ENCODE measurements at regions not wholly inside any gene's neighbourhood (a gene's known extent, or its start where the extent isn't known, plus 50 kb on each side); places are given as distances from the start of the nearest gene placed in this dataset.

GRCh38 chr1:112231331-112231730 lies 164.7 kb upstream of the CTTNBP2NL start:
- DNase-seq = no peak

- no peak for DNase-seq
These were observed 163.2 kb upstream of the CTTNBP2NL start for GRCh38 chr1:112232848-112233247.

- DNase-seq = no peak
These were observed 161.3 kb upstream of the CTTNBP2NL start for GRCh38 chr1:112234710-112235109.

GRCh38 chr1:112237983-112238545 lies 157.9 kb upstream of the CTTNBP2NL start:
- DNase-seq = no peak

- DNase-seq = no peak
These were observed 156.2 kb upstream of the CTTNBP2NL start for GRCh38 chr1:112239683-112240330.

- no peak for DNase-seq
These were observed 153.5 kb upstream of the CTTNBP2NL start for GRCh38 chr1:112242470-112242869.

- no peak for DNase-seq
These were observed 151.9 kb upstream of the CTTNBP2NL start for GRCh38 chr1:112244131-112244530.

- DNase-seq = no peak
These were observed 150.9 kb upstream of the CTTNBP2NL start for GRCh38 chr1:112245114-112245513.

- no peak for DNase-seq
These were observed 148.9 kb upstream of the CTTNBP2NL start for GRCh38 chr1:112247036-112247597.

- DNase-seq = no peak
These were observed 148.1 kb upstream of the CTTNBP2NL start for GRCh38 chr1:112247961-112248360.

GRCh38 chr1:112250892-112251291 lies 145.1 kb upstream of the CTTNBP2NL start:
- DNase-seq = no peak

GRCh38 chr1:112251766-112252506 lies 144.1 kb upstream of the CTTNBP2NL start:
- DNase-seq = no peak

- DNase-seq = no peak
These were observed 142.6 kb upstream of the CTTNBP2NL start for GRCh38 chr1:112253366-112253765.

GRCh38 chr1:112255080-112255479 lies 140.9 kb upstream of the CTTNBP2NL start:
- DNase-seq = no peak

- no peak for DNase-seq
These were observed 139.6 kb upstream of the CTTNBP2NL start for GRCh38 chr1:112256411-112256810.

- no peak for DNase-seq
These were observed 138.8 kb upstream of the CTTNBP2NL start for GRCh38 chr1:112257043-112257835.

- DNase-seq = no peak
These were observed 135.3 kb upstream of the CTTNBP2NL start for GRCh38 chr1:112260699-112261098.

- no peak for DNase-seq
These were observed 133.7 kb upstream of the CTTNBP2NL start for GRCh38 chr1:112262316-112262715.

- DNase-seq = no peak
These were observed 133.0 kb upstream of the CTTNBP2NL start for GRCh38 chr1:112263042-112263441.

GRCh38 chr1:112263453-112263852 lies 132.6 kb upstream of the CTTNBP2NL start:
- no peak for DNase-seq

- no peak for DNase-seq
These were observed 132.0 kb upstream of the CTTNBP2NL start for GRCh38 chr1:112264010-112264409.

GRCh38 chr1:112264553-112264952 lies 131.5 kb upstream of the CTTNBP2NL start:
- DNase-seq = no peak

- DNase-seq = no peak
These were observed 130.1 kb upstream of the CTTNBP2NL start for GRCh38 chr1:112265931-112266330.
